ENCODE measurements at regions not wholly inside any gene's neighbourhood (a gene's known extent, or its start where the extent isn't known, plus 50 kb on each side); places are given as distances from the start of the nearest gene placed in this dataset.

DNA sequence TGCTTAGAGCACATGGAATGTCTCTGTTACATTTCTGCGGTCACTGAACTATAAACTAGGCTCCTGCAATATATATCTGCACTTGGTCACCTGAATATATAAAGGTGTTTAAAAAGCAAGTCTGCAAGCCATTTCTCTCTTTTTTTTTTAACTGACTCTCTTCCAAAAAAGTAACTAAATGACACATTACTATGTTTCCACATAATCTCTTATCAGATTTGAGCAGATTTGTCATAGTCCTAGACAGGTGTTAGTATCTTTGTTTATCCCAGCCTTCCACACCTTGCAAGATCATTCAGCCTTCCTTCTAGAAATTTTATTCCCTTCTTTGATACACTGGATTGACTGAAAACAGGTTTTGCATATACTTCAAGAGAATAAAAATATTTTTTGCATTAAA is 86.7 kb upstream of the KLF7 start:
- TF ChIP-seq BHLHE40 (IDR thresholded peaks at IDR 0.05; ENCODE audit: borderline replicate concordance) (no peak), LEF1 (IDR thresholded peaks at IDR 0.05; ENCODE audit: borderline replicate concordance) (no peak), CTBP1 (IDR thresholded peaks at IDR 0.05; ENCODE audit: borderline replicate concordance) (no peak), PKNOX1 (IDR thresholded peaks at IDR 0.05) (no peak)
